ENCODE measurements at regions not wholly inside any gene's neighbourhood (a gene's known extent, or its start where the extent isn't known, plus 50 kb on each side); places are given as distances from the start of the nearest gene placed in this dataset.

- H3K9me3 ChIP-seq (ENCODE audit: severe bottlenecking) = no peaks in the 10 kb centered on the region
- H3K4me1 ChIP-seq (ENCODE audit: insufficient read depth, poor library complexity, severe bottlenecking) = no peaks in the 10 kb centered on the region
- DNase-seq (ENCODE audit: low spot score) (no peak), ATAC-seq (ENCODE audit: low read depth) (no peak)
- peaks cover 34% of the 10 kb centered on the region for H3K27me3 ChIP-seq (ENCODE audit: insufficient read depth, poor library complexity, severe bottlenecking)
- no peak overlapping the region for H3K4me3 ChIP-seq (ENCODE audit: severe bottlenecking)
- no peak overlapping the region for H3K27ac ChIP-seq (ENCODE audit: poor library complexity, severe bottlenecking)
- no peak for TF ChIP-seq CTCF (IDR thresholded peaks at IDR 0.05; ENCODE audit: poor library complexity, severe bottlenecking)
- no peaks in the 10 kb centered on the region for H3K36me3 ChIP-seq (ENCODE audit: low read depth)
Measured at GRCh38 chr20:20992277-20992676, 113.9 kb downstream of the LINC00237 start.

DNA sequence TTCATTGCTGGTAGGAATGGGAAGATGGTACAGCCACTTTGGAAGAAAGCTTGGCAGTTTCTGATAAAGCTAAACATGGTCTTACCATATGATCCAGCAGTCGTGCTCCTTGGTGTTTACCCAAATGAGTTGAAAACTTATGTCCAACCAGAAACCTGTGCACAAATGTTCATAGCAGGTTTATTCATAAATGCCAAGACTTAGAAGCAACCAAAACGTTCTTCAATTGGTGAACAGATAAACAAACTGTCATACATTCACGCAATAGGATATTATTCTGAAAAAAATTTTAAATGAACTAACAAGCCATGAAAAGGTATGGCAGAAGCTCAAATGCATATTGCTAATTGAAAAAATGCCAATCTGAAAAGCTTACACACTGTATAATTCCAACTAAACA is 117.1 kb downstream of the LINC00237 start:
- Histone ChIP-seq H3K27me3 (ENCODE audit: insufficient read depth, poor library complexity, severe bottlenecking) (peaks cover 34% of the 10 kb centered on the region), H3K9me3 (ENCODE audit: severe bottlenecking) (no peaks in the 10 kb centered on the region), H3K27ac (ENCODE audit: poor library complexity, severe bottlenecking) (no peak overlapping the region), H3K36me3 (ENCODE audit: low read depth) (no peaks in the 10 kb centered on the region), H3K4me3 (ENCODE audit: severe bottlenecking) (no peak overlapping the region), H3K4me1 (ENCODE audit: insufficient read depth, poor library complexity, severe bottlenecking) (no peaks in the 10 kb centered on the region)
- no peak for DNase-seq (ENCODE audit: low spot score)
- no peak for ATAC-seq (ENCODE audit: low read depth)
- TF ChIP-seq CTCF (IDR thresholded peaks at IDR 0.05; ENCODE audit: poor library complexity, severe bottlenecking) = no peak

DNA sequence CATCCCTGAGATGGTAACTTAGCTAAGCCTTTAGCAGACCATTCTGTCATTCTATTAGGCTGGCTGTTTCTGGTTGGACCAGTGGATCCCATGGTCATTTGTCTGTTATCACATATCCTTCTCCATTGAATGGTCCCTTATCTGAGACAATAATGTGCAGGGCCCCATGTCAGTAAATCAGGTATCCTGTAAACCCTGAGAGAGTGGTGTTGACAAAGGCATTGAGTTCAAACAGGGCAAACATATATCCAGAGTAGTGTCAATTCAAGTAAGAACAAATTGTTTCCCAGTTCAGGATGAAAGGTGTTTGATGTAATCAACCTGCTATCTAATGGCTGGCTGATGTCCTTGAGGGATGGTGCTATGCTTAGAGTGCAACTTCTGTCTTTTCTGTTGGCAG is 126.2 kb downstream of the LINC00237 start:
- ATAC-seq (ENCODE audit: low read depth) = no peak
- H3K27me3 ChIP-seq (ENCODE audit: insufficient read depth, poor library complexity, severe bottlenecking) = peaks cover 3% of the 10 kb centered on the region
- no peak overlapping the region for H3K27ac ChIP-seq (ENCODE audit: poor library complexity, severe bottlenecking)
- H3K9me3 ChIP-seq (ENCODE audit: severe bottlenecking) = no peaks in the 10 kb centered on the region
- no peaks in the 10 kb centered on the region for H3K4me1 ChIP-seq (ENCODE audit: insufficient read depth, poor library complexity, severe bottlenecking)
- TF ChIP-seq CTCF (IDR thresholded peaks at IDR 0.05; ENCODE audit: poor library complexity, severe bottlenecking) = no peak
- H3K4me3 ChIP-seq (ENCODE audit: severe bottlenecking) = no peak overlapping the region
- H3K36me3 ChIP-seq (ENCODE audit: low read depth) = no peaks in the 10 kb centered on the region
- DNase-seq (ENCODE audit: low spot score) = no peak

DNA sequence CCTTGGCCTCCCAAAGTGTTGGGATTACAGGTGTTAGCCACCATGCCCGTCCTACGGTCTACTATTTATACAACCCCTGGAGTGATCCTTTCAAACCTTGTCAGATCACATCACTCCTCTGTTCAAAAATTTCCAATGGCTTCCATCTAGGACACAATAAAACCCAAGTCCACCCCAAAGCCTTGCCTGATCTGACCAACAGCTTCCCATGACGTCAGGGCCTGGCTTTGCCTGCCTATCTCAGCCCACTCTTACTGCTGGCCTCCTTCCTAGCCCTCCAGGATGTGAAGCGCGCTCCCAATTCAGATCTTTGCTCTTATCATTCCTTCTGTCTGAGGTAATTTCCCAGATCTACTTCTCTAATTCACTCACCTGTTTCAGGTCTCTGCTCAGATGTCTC is 128.4 kb downstream of the LINC00237 start:
- H3K4me3 ChIP-seq (ENCODE audit: severe bottlenecking) = no peak overlapping the region

DNA sequence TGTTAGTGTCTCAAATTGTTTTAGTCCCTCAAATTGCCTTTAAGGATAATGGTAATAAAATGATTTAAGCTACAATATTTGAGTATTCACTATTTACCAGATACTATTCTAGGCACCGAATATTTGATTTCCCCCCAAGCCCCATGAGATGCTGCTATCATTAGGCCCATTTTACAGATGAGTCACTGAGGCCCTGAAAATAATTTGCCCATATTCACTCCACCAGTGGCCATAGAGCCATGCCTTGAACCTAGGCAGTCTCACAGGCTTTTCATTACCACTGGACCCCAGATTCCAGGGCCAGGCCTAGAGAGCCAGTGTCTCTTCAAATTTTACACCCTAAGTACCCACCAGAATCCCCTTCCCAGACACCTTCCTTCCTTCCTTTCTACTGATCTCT is 133.7 kb downstream of the LINC00237 start:
- DNase-seq (ENCODE audit: low spot score) (no peak), ATAC-seq (ENCODE audit: low read depth) (no peak)
- Histone ChIP-seq H3K4me1 (ENCODE audit: insufficient read depth, poor library complexity, severe bottlenecking) (no peaks in the 10 kb centered on the region), H3K4me3 (ENCODE audit: severe bottlenecking) (no peak overlapping the region), H3K9me3 (ENCODE audit: severe bottlenecking) (no peaks in the 10 kb centered on the region), H3K36me3 (ENCODE audit: low read depth) (no peaks in the 10 kb centered on the region), H3K27me3 (ENCODE audit: insufficient read depth, poor library complexity, severe bottlenecking) (peaks cover 36% of the 10 kb centered on the region), H3K27ac (ENCODE audit: poor library complexity, severe bottlenecking) (no peak overlapping the region)
- no peak for TF ChIP-seq CTCF (IDR thresholded peaks at IDR 0.05; ENCODE audit: poor library complexity, severe bottlenecking)

More for the DNA sequence above, 128.4 kb downstream of the LINC00237 start:
- DNase-seq (ENCODE audit: low spot score) (no peak), ATAC-seq (ENCODE audit: low read depth) (no peak)
- H3K27ac ChIP-seq (ENCODE audit: poor library complexity, severe bottlenecking) = no peak overlapping the region
- H3K9me3 ChIP-seq (ENCODE audit: severe bottlenecking) = no peaks in the 10 kb centered on the region
- no peaks in the 10 kb centered on the region for H3K4me1 ChIP-seq (ENCODE audit: insufficient read depth, poor library complexity, severe bottlenecking)
- peaks cover 3% of the 10 kb centered on the region for H3K27me3 ChIP-seq (ENCODE audit: insufficient read depth, poor library complexity, severe bottlenecking)
- TF ChIP-seq CTCF (IDR thresholded peaks at IDR 0.05; ENCODE audit: poor library complexity, severe bottlenecking) = no peak
- no peaks in the 10 kb centered on the region for H3K36me3 ChIP-seq (ENCODE audit: low read depth)
